ENCODE measurements at regions not wholly inside any gene's neighbourhood (a gene's known extent, or its start where the extent isn't known, plus 50 kb on each side); places are given as distances from the start of the nearest gene placed in this dataset.

- in situ Hi-C loops (cut with HindIII; ENCODE audit: low sequenced_read_pairs) = no loop called here
These were observed 591.4 kb downstream of the FGF9 start for GRCh38 chr13:22262001-22262885.

GRCh38 chr13:22263185-22263584 is 592.3 kb downstream of the FGF9 start:
- in situ Hi-C loops (cut with HindIII; ENCODE audit: low sequenced_read_pairs) = no loop called here

DNA sequence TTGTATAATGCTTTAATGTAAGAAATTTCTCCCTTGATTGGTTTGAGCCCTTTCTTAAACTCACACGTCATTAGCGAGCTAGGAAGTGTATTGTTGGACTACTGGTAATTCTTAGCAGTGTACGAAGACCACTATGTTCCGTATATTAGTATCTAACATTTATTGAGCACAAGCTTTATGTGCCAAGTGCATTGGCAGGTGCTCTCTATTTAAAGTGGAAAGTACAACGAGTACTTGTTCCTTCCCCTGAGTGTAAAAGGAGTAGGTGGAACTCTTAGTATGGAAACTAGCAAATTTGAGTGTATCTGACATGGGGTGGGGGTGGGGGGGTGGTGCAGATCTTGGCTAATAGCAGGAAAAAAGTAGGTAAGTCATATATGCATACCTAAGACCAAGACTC is 594.7 kb downstream of the FGF9 start:
- in situ Hi-C loops (cut with HindIII; ENCODE audit: low sequenced_read_pairs) = no loop called here

DNA sequence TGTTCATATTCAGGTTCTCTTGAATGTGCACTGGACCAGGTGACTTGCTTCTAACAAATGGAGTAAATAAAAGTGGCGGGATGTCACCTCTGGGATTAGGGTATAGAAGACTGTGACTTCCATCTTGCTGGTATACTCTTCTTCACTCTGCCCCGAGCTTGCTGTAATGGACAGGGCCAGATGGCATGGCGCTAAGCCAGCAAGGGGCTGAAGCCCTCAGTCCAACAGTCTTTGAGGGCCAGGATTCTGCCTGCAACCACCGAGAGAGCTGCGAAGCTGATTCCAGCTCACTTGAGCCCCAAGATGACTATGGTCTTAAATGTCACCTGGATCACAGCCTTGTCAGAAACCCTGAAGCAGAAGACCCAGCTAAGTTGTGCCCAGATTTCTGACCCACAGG is 600.0 kb downstream of the FGF9 start:
- in situ Hi-C loops (cut with HindIII; ENCODE audit: low sequenced_read_pairs) = no loop called here

- in situ Hi-C loops (cut with HindIII; ENCODE audit: low sequenced_read_pairs) = no loop called here
These were observed 601.0 kb downstream of the FGF9 start for GRCh38 chr13:22271903-22272302.

GRCh38 chr13:22275393-22275792 is 604.5 kb downstream of the FGF9 start:
- in situ Hi-C loops (cut with HindIII; ENCODE audit: low sequenced_read_pairs) = no loop called here

DNA sequence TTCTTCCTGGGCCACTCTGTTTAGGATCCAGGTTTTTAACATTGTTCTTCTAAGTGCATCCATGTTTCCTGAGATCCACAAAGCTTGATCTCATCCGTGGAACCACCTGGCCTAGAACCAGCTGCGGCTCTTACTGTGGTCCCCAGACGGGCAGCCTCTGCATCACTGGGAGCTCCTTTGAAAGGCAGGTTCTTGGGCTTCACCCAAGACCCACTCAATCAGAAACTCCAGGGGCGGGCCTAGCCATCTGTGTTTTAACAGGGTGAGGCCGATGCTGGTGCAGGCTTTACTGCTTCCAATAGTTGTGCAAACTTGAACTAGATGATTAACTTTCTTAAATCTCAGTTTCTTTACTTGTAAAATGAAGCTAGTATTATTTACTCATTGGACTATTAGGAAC is 605.7 kb downstream of the FGF9 start:
- in situ Hi-C loops (cut with HindIII; ENCODE audit: low sequenced_read_pairs) = no loop called here

DNA sequence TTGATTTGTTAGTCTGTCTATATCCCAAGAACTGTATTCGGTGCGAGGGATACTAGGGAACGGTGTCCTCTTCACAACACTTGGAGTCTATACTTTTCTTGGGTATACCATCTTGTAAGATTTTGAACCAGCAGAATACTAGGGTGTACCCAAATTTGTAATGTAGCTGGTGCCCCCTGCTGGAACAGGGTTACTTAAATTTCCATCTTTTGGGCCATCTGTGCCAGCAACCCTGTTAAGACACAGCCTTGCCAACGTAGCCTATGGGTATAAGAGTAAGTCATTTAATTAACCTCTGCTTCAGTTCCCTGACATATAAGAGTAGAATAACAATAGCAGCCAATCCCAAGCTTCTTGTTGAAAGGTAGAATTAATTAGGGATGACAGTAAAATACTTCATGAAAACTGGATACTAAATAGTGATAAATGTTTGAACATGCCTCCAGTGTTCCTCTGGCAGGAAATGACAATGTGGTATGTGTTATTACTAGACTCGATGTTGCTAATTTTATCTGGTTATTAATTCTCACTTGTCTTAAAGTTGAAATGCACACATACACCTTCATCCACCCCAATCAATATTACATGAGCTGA is 607.6 kb downstream of the FGF9 start:
- in situ Hi-C loops (cut with HindIII; ENCODE audit: low sequenced_read_pairs) = no loop called here

DNA sequence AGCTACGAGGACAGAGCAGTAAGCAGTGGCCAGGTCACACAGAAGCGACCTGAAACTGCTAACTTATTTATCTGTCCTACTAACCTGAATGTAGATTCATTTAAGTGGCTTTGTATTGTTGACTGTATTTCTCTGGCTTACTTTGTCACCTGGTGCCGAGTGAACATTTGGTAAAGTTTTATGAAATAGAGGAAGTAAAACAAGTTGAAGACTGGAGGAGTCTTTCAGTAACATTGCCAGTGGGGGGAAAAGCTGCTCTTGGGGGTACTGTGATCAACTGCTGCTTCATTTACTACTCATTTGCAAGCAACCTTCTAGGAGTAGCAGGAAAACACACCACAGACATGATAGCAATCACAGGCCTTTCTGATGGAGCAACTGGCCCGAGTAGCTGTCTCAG is 615.0 kb downstream of the FGF9 start:
- in situ Hi-C loops (cut with HindIII; ENCODE audit: low sequenced_read_pairs) = no loop called here

DNA sequence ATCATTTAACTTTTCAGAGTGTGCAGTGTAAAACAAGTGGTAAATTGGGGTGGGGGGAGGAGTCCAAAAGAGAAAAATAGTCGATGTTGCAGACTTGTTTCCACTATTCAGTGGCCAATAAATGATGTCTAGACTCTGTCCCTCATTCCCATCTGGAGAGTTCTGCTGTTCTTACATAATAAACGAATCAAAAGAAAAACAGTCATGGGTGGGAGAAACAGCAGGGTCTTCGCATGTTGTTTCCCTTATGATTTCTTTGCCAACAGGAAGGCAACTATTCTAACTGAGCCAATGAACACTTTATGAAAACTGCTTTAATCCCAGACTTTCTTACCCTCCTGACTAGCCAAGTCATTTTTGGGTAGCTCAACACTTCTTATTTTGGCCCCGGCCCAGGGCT is 615.5 kb downstream of the FGF9 start:
- in situ Hi-C loops (cut with HindIII; ENCODE audit: low sequenced_read_pairs) = no loop called here

GRCh38 chr13:22287343-22287920 is 616.6 kb downstream of the FGF9 start:
- in situ Hi-C loops (cut with HindIII; ENCODE audit: low sequenced_read_pairs) = no loop called here

- in situ Hi-C loops (cut with HindIII; ENCODE audit: low sequenced_read_pairs) = no loop called here
These were observed 617.6 kb downstream of the FGF9 start for GRCh38 chr13:22288496-22288895.

- in situ Hi-C loops (cut with HindIII; ENCODE audit: low sequenced_read_pairs) = no loop called here
These were observed 618.8 kb downstream of the FGF9 start for GRCh38 chr13:22289711-22290110.

- in situ Hi-C loops (cut with HindIII; ENCODE audit: low sequenced_read_pairs) = no loop called here
These were observed 627.7 kb downstream of the FGF9 start for GRCh38 chr13:22298530-22298929.

DNA sequence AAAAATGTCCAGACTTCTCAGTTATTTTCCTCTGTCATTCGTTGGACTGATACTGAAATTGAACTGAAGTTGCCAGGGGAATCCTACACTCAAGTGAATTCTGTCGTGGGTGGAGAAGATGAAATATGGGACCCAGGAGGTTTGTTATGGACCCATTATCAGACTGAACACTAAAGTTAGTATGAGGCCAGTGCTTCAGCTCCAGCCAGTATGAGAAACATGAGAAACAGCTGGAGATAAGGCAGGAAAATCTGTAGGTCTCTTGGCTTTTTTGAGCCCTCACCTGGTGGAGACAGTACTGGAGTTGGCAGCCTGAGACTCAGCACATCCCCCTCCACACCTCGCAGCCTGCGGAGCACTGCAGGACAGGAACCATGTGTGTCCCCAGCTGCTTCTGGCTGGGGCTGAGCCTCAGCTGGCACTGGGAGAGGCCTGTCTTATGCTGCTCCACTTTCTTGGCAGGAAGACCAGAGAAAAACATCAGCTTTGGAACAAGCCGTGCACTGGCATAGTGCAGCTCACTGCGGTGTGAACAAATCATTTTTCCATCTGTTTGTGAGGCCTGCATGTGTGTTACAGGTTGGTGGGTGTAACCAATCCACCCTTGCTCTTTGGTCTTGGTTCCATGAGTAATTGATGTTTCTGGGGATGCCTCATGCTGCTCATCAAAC is 641.0 kb downstream of the FGF9 start:
- in situ Hi-C loops (cut with HindIII; ENCODE audit: low sequenced_read_pairs) = no loop called here

DNA sequence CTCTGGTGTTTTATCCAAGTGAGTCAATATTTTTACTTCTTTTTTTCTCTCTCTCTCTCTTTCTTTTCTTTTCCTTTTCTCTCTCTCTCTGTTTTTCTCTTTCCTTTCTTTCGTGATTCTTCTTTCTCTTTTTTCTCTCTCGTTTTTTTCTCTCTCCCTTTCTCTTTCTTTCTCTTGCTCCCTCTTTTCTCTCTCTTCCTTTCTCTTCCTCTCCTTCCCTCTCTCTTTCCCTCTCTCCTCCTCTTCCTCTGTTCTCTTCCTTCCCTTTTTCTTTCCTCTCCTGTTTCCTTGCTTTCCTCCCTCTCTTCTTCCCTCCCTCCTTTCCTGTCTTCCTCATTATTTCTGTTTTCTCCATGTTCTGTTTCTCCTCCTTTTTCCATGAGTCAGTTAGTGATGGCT is 641.5 kb downstream of the FGF9 start:
- in situ Hi-C loops (cut with HindIII; ENCODE audit: low sequenced_read_pairs) = no loop called here

DNA sequence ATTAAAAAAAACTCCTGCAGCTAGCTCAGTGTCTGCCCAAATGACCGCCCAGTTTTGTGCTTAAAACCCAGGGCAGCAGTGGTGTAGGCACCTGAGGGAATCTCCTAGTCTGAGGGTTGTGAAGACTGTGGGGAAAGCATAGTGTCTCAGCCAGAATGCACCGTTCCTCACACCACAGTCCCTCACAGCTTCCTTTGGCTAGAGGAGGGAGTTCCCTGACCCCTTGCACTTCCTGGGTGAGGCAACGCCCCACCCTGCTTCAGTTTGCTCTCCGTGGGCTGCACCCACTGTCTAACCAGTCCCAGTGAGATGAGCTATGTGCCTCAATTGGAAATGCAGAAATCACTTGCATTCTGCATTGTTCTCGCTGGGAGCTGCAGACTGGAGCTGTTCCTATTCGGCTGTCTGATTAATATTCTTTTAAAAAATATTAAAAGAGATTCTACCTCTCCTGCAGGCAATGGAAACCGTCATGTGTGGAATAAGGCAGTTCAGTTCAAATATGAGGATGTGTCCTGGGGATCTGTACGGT is 645.7 kb downstream of the FGF9 start:
- in situ Hi-C loops (cut with HindIII; ENCODE audit: low sequenced_read_pairs) = no loop called here

GRCh38 chr13:22320991-22321390 is 650.1 kb downstream of the FGF9 start:
- in situ Hi-C loops (cut with HindIII; ENCODE audit: low sequenced_read_pairs) = no loop called here

- in situ Hi-C loops (cut with HindIII; ENCODE audit: low sequenced_read_pairs) = no loop called here
These were observed 654.9 kb downstream of the FGF9 start for GRCh38 chr13:22325761-22326160.

DNA sequence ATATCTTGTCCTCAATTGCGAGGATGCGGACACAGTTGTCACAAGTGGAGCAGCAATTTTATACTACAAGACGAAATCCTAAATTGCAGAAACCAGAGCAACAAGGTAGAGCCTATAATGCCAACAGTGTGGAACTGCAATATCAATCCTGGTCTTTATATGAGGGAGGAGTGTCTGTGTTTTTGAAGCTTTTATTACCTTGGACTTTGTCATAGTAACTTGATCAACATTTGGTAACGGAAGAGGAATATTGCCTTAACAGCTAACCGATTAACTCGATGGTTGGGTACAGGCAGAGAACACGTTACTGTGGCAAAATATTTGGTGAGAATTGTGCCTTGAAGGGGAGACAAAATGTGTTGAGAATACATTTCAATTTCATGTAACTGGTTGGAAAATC is 661.5 kb downstream of the FGF9 start:
- in situ Hi-C loops (cut with HindIII; ENCODE audit: low sequenced_read_pairs) = no loop called here

GRCh38 chr13:22336460-22336859 is 665.6 kb downstream of the FGF9 start:
- in situ Hi-C loops (cut with HindIII; ENCODE audit: low sequenced_read_pairs) = no loop called here

Measured in DLD1 (cell line).